Liver (tissue), 7 donors: ENCODE measurements at regions not wholly inside any gene's neighbourhood (a gene's known extent, or its start where the extent isn't known, plus 50 kb on each side); places are given as distances from the start of the nearest gene placed in this dataset.

Source experiments
- DNase-seq: peaks from one replicate; pipeline ENCODE4 v3.0.0-alpha.2; 2017; ENCODE audit warnings: low spot score
- H3K27ac ChIP-seq, 2 donors: one replicate each; pipeline ENCODE4 v1.7.0; 2013; ENCODE audit warnings: inconsistent platforms in 2 of 2, low read length in 2 of 2, control low read depth in 1 of 2, low read depth in 1 of 2, mild to moderate bottlenecking in 1 of 2
- H3K27me3 ChIP-seq, 4 donors: one replicate each; pipeline versions ENCODE4 v1.6.1 to v1.7.0; 2013; ENCODE audit warnings: low read length in 3 of 4, inconsistent platforms in 1 of 4, mild to moderate bottlenecking in 1 of 4, moderate library complexity in 1 of 4; ENCODE audit not compliant: control insufficient read depth in 4 of 4, insufficient read depth in 4 of 4
- H3K36me3 ChIP-seq, 4 donors: one replicate each; pipeline versions ENCODE4 v1.6.1 to v1.7.0; 2013; ENCODE audit warnings: low read length in 3 of 4, mild to moderate bottlenecking in 3 of 4, low read depth in 1 of 4, moderate library complexity in 1 of 4; ENCODE audit not compliant: control insufficient read depth in 4 of 4, insufficient read depth in 3 of 4
- H3K4me1 ChIP-seq, 4 donors: one replicate each; pipeline versions ENCODE4 v1.6.1 to v1.7.0; 2013; ENCODE audit warnings: low read length in 3 of 4, mild to moderate bottlenecking in 3 of 4, moderate library complexity in 1 of 4; ENCODE audit not compliant: control insufficient read depth in 4 of 4, insufficient read depth in 4 of 4
- H3K4me3 ChIP-seq, 3 donors: one replicate each; pipeline versions ENCODE4 v1.6.1 to v1.7.0; 2013; ENCODE audit warnings: low read length in 3 of 3, control low read depth in 1 of 3, low read depth in 1 of 3, mild to moderate bottlenecking in 1 of 3
- H3K9ac ChIP-seq, 2 donors: one replicate each; pipeline ENCODE4 v1.7.0; 2013; ENCODE audit warnings: low read length in 2 of 2, mild to moderate bottlenecking in 2 of 2, moderate library complexity in 2 of 2, control low read depth in 1 of 2, low read depth in 1 of 2
- H3K9me3 ChIP-seq, 4 donors: one replicate each; pipeline versions ENCODE4 v1.6.1 to v1.7.0; 2013; ENCODE audit warnings: low read length in 3 of 4; ENCODE audit not compliant: control insufficient read depth in 4 of 4
- ATF3 ChIP-seq: IDR thresholded peaks from 2 replicates; pipeline ENCODE4 v1.6.1; 2016; ENCODE audit warnings: antibody characterized with exemption
- EGR1 ChIP-seq, 2 donors: IDR thresholded peaks; 2 replicates each; pipeline ENCODE4 v1.6.1; 2016 to 2018; ENCODE audit warnings: antibody characterized with exemption in 2 of 2, low read depth in 2 of 2
- FOXA1 ChIP-seq: IDR thresholded peaks from 2 replicates; pipeline ENCODE4 v1.6.1; 2016; ENCODE audit warnings: antibody characterized with exemption
- FOXA2 ChIP-seq: IDR thresholded peaks from 2 replicates; pipeline ENCODE4 v1.6.1; 2016; ENCODE audit warnings: antibody characterized with exemption
- GABPA ChIP-seq, 2 donors: IDR thresholded peaks in 1 of 2; conservative IDR thresholded peaks in 1 of 2; 2 replicates each; pipeline ENCODE4 v1.6.1; 2016; ENCODE audit warnings: antibody characterized with exemption in 2 of 2, mild to moderate bottlenecking in 1 of 2, moderate library complexity in 1 of 2
- HNF4A ChIP-seq, 2 donors: conservative IDR thresholded peaks; 2 replicates each; pipeline ENCODE4 v1.6.1; 2016; ENCODE audit warnings: antibody characterized with exemption in 2 of 2, mild to moderate bottlenecking in 2 of 2
- JUND ChIP-seq, 2 donors: IDR thresholded peaks; 2 replicates each; pipeline ENCODE4 v1.6.1; 2016; ENCODE audit warnings: antibody characterized with exemption in 2 of 2
- MAX ChIP-seq: IDR thresholded peaks from 2 replicates; pipeline ENCODE4 v1.6.1; 2016; ENCODE audit warnings: antibody characterized with exemption
- NR2F2 ChIP-seq: IDR thresholded peaks from 2 replicates; pipeline ENCODE4 v1.6.1; 2016; ENCODE audit warnings: antibody characterized with exemption
- RAD21 ChIP-seq, 2 donors: IDR thresholded peaks; 2 replicates each; pipeline ENCODE4 v1.6.1; 2016; ENCODE audit warnings: antibody characterized with exemption in 2 of 2, mild to moderate bottlenecking in 2 of 2
- REST ChIP-seq: IDR thresholded peaks from 2 replicates; pipeline ENCODE4 v1.6.1; 2016; ENCODE audit warnings: antibody characterized with exemption, mild to moderate bottlenecking
- RXRA ChIP-seq, 2 donors: IDR thresholded peaks; 2 replicates each; pipeline ENCODE4 v1.6.1; 2017 to 2018; ENCODE audit warnings: antibody characterized with exemption in 2 of 2, mild to moderate bottlenecking in 1 of 2
- SP1 ChIP-seq: IDR thresholded peaks from 2 replicates; pipeline ENCODE4 v1.6.1; 2018; ENCODE audit warnings: antibody characterized with exemption, mild to moderate bottlenecking
- TAF1 ChIP-seq: conservative IDR thresholded peaks from 2 replicates; pipeline ENCODE4 v1.6.1; 2016; ENCODE audit warnings: antibody characterized with exemption, mild to moderate bottlenecking
- YY1 ChIP-seq: IDR thresholded peaks from 2 replicates; pipeline ENCODE4 v1.6.1; 2016; ENCODE audit warnings: antibody characterized with exemption, mild to moderate bottlenecking
- ZBTB33 ChIP-seq: IDR thresholded peaks from 2 replicates; pipeline ENCODE4 v1.6.1; 2016; ENCODE audit warnings: antibody characterized with exemption
- WGBS: extraction: QIAGEN DNeasy Blood & Tissue Kit; methylation state at CpG from one replicate; pipeline ENCODE4 v1.1.7; 2013; 5-methylcytosine and 5-hydroxymethylcytosine counted together
- donor health status: healthy.
- donor health status: healthy.
- donor health status: healthy.
- donor health status: healthy.

GRCh38 chr1:182281541-182281940 is 110.0 kb downstream of the GLUL start:
- no peak for DNase-seq
- no peak overlapping the region for H3K27ac ChIP-seq
- H3K4me1 ChIP-seq, result peaks cover 0 to 19% (median 5%) of the 10 kb centered on the region in 4 donors
- H3K4me3 ChIP-seq, result no peak overlapping the region
- H3K9me3 ChIP-seq, result no peaks in the 10 kb centered on the region
- H3K9ac ChIP-seq, result no peak overlapping the region
- TF ChIP-seq HNF4A (conservative IDR thresholded peaks at IDR 0.05), result no peak
- TF ChIP-seq GABPA (IDR thresholded peaks at IDR 0.05 in 1 of 2, conservative IDR thresholded peaks at IDR 0.05 in 1 of 2), result no peak
- TF ChIP-seq YY1, result no peak
- no peak for TF ChIP-seq EGR1 (IDR thresholded peaks at IDR 0.05; ENCODE audit: low read depth in 2 of 2)
- no peak for TF ChIP-seq REST
- no peaks in the 10 kb centered on the region for H3K36me3 ChIP-seq
- 93% methylated on average over 6 of the region's 6 CpGs for WGBS
- no peaks in the 10 kb centered on the region for H3K27me3 ChIP-seq

GRCh38 chr1:182280504-182280900 is 111.1 kb downstream of the GLUL start:
- no peak overlapping the region for H3K4me3 ChIP-seq
- H3K9me3 ChIP-seq, result no peaks in the 10 kb centered on the region
- over 99% methylated on average over 2 of the region's 2 CpGs for WGBS
- H3K36me3 ChIP-seq, result no peaks in the 10 kb centered on the region
- no peak for TF ChIP-seq YY1
- TF ChIP-seq SP1, result no peak
- no peak for TF ChIP-seq FOXA1
- TF ChIP-seq EGR1 (IDR thresholded peaks at IDR 0.05; ENCODE audit: low read depth in 2 of 2), result no peak
- no peak for TF ChIP-seq RXRA (IDR thresholded peaks at IDR 0.05)
- TF ChIP-seq JUND (IDR thresholded peaks at IDR 0.05), result no peak
- TF ChIP-seq REST, result no peak
- no peak overlapping the region for H3K27ac ChIP-seq
- no peak for DNase-seq
- H3K27me3 ChIP-seq, result no peaks in the 10 kb centered on the region
- H3K4me1 ChIP-seq, result peaks cover 0 to 19% (median 5%) of the 10 kb centered on the region in 4 donors
- H3K9ac ChIP-seq, result no peak overlapping the region

GRCh38 chr1:182279724-182280503 is 111.7 kb downstream of the GLUL start:
- no peak overlapping the region for H3K9ac ChIP-seq
- no peaks in the 10 kb centered on the region for H3K9me3 ChIP-seq
- H3K4me3 ChIP-seq, result no peak overlapping the region
- no peaks in the 10 kb centered on the region for H3K36me3 ChIP-seq
- H3K27ac ChIP-seq, result no peak overlapping the region
- H3K27me3 ChIP-seq, result no peaks in the 10 kb centered on the region
- H3K4me1 ChIP-seq, result peaks cover 0 to 19% (median 5%) of the 10 kb centered on the region in 4 donors
- no peak for DNase-seq
- 75% methylated on average over 9 of the region's 9 CpGs for WGBS
- no peak for TF ChIP-seq ATF3
- no peak for TF ChIP-seq FOXA1
- no peak for TF ChIP-seq ZBTB33
- no peak for TF ChIP-seq SP1
- no peak for TF ChIP-seq YY1
- TF ChIP-seq NR2F2, result no peak
- no peak for TF ChIP-seq RXRA (IDR thresholded peaks at IDR 0.05)
- TF ChIP-seq MAX, result no peak
- TF ChIP-seq TAF1, result no peak
- no peak for TF ChIP-seq EGR1 (IDR thresholded peaks at IDR 0.05; ENCODE audit: low read depth in 2 of 2)
- no peak for TF ChIP-seq FOXA2
- no peak for TF ChIP-seq RAD21 (IDR thresholded peaks at IDR 0.05)
- TF ChIP-seq GABPA (IDR thresholded peaks at IDR 0.05 in 1 of 2, conservative IDR thresholded peaks at IDR 0.05 in 1 of 2), result no peak
